Activated CD8-positive, alpha-beta memory T cell treated with anti-CD3 and anti-CD28 coated beads for 48 hours (primary cell): ENCODE measurements at regions not wholly inside any gene's neighbourhood (a gene's known extent, or its start where the extent isn't known, plus 50 kb on each side); places are given as distances from the start of the nearest gene placed in this dataset.
"Not testable (repeated sequence)": the region's sequence is repeated elsewhere in the genome, so short reads cannot be mapped to it uniquely, and the experiment has no call there.

Experiments used
- DNase-seq, 3 experiments: peaks; one replicate each; pipeline ENCODE4 v3.0.0-alpha.2; 2020; ENCODE audit warnings: low read depth in 2 of 3, low spot score in 2 of 3

DNA sequence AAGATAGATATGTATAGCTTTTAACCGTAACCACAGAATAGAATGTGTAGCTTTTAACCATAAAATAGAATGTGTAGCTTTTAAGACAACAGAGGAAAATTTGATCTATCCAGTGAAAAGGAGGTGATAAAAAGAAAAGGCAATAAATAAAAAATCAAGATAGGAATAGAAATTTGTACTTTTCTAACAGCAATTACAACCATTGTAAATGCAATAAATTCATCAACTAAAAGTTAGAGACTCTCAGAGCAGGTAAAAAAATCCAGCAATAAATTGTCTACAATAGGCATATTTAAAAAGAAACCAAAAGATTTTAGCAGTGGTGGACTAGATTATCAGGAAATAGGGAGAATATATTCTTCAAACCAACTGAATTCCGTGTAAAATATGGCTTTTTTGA is 63.8 kb upstream of the ABHD2 start:
- no peak for DNase-seq

DNA sequence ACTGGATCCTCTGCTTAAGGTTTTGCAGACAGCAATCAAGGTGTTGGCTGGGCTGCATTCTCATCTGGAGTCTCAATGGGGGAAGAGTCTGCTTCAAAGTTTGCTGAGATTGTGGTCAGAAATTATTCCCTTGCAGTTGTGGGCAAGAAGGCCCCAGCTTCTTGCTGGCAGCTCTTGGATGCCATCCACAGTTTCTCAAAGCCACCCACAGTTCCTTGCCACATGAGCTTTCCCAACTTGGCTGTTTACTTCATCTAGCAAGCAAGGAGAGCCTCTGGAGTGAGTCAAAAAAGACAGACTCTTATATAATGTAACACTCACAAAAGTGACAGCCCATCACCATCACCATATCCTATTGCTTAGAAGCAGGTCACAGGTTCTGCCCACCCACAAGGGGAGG is 62.1 kb upstream of the ABHD2 start:
- DNase-seq = no peak

- no peak for DNase-seq
Observed at GRCh38 chr15:89028036-89028435, 60.2 kb upstream of the ABHD2 start.

DNA sequence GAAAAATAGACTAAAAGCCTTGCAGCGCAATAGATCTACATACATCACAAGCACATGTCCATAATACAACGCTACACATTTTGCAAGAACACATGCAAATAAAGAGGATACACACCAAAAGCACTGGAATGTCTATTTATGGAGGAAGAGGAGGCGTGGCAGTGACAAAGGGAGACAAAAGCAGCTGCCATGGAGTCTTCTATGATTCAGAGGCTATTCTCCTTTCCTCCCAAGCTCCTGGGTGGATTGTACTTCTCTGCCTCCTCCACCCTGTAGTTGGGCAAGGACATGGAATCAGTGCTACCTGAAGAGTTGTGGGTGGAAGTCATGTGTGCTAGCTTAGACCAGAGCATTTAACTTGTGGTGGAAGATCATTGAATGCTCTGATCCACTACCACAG is 57.9 kb upstream of the ABHD2 start:
- no peak for DNase-seq

- not testable (repeated sequence) for DNase-seq
Observed at GRCh38 chr15:89031637-89032285, 56.5 kb upstream of the ABHD2 start.

GRCh38 chr15:89034305-89034704 is 54.0 kb upstream of the ABHD2 start:
- DNase-seq = no peak

GRCh38 chr15:89035150-89035549 is 53.1 kb upstream of the ABHD2 start:
- DNase-seq = no peak

- DNase-seq = no peak
Observed at GRCh38 chr15:89035658-89036057, 52.6 kb upstream of the ABHD2 start.

GRCh38 chr15:89038146-89038545 is 50.1 kb upstream of the ABHD2 start:
- no peak for DNase-seq
